ENCODE measurements at regions not wholly inside any gene's neighbourhood (a gene's known extent, or its start where the extent isn't known, plus 50 kb on each side); places are given as distances from the start of the nearest gene placed in this dataset.

GRCh38 chr11:19329970-19330369 lies 89.2 kb upstream of the E2F8 start:
- intact Hi-C loops (cut with DNase I): loop anchor here in 3 of 10 donors (5.0 to 10.0 kb wide), 3 partner anchors 207 to 415 kb away; no protein-coding TSS in a partner anchor
- WGBS, 2 donors: 91 to 94% methylated on average over 1 of the region's 1 CpG
- peaks cover 0 to 22% (median 4%) of the 10 kb centered on the region in 7 donors for H3K27me3 ChIP-seq
- H3K9me3 ChIP-seq: no peaks in the 10 kb centered on the region
- no peaks in the 10 kb centered on the region for H3K4me1 ChIP-seq
- H3K4me3 ChIP-seq: no peak overlapping the region
- no peak for ATAC-seq
- DNase-seq: no peak
- no peak overlapping the region for H3K27ac ChIP-seq
- H3K36me3 ChIP-seq: no peaks in the 10 kb centered on the region
- no peak for TF ChIP-seq CTCF (IDR thresholded peaks at IDR 0.05)

- DNase-seq (no peak), ATAC-seq (no peak)
- intact Hi-C loops (cut with DNase I): loop anchor here in 3 of 10 donors (5.0 to 10.0 kb wide), 3 partner anchors 209 to 416 kb away; no protein-coding TSS in a partner anchor
Observed at GRCh38 chr11:19328586-19329311, 88.0 kb upstream of the E2F8 start.

GRCh38 chr11:19327280-19327679 lies 86.5 kb upstream of the E2F8 start:
- H3K27ac ChIP-seq: no peak overlapping the region
- no peak overlapping the region for H3K4me3 ChIP-seq
- H3K36me3 ChIP-seq: no peaks in the 10 kb centered on the region
- no peaks in the 10 kb centered on the region for H3K4me1 ChIP-seq
- intact Hi-C loops (cut with DNase I): loop anchor here in 3 of 10 donors (5.0 to 10.0 kb wide), 3 partner anchors 210 to 418 kb away; no protein-coding TSS in a partner anchor
- 90 to 99% methylated on average over 3 of the region's 3 CpGs for WGBS, 2 donors
- ATAC-seq (no peak), DNase-seq (no peak)
- TF ChIP-seq CTCF (IDR thresholded peaks at IDR 0.05): no peak
- no peaks in the 10 kb centered on the region for H3K9me3 ChIP-seq
- peaks cover 0 to 6% (median under 1%) of the 10 kb centered on the region in 7 donors for H3K27me3 ChIP-seq

More at GRCh38 chr11:19328586-19329311, 88.0 kb upstream of the E2F8 start:
- 75 to 82% methylated on average over 8 of the region's 8 CpGs for WGBS, 2 donors
- Histone ChIP-seq H3K9me3 (no peaks in the 10 kb centered on the region), H3K4me3 (no peak overlapping the region), H3K27me3 (peaks cover 0 to 13% (median 2%) of the 10 kb centered on the region in 7 donors), H3K36me3 (no peaks in the 10 kb centered on the region), H3K27ac (no peak overlapping the region), H3K4me1 (no peaks in the 10 kb centered on the region)
- no peak for TF ChIP-seq CTCF (IDR thresholded peaks at IDR 0.05)

- peaks cover 0 to 6% (median 3%) of the 10 kb centered on the region in 7 donors for H3K27me3 ChIP-seq
- no peaks in the 10 kb centered on the region for H3K36me3 ChIP-seq
- no peaks in the 10 kb centered on the region for H3K4me1 ChIP-seq
- peak in 7 of 9 donors; percentile 21 to 41 (median 32) for TF ChIP-seq CTCF (IDR thresholded peaks at IDR 0.05)
- 55 to 66% methylated on average over 1 of the region's 1 CpG for WGBS, 2 donors
- ATAC-seq: peak in 1 of 8 donors; percentile 19
- intact Hi-C loops (cut with DNase I): loop anchor here in 3 of 10 donors (5.0 to 10.0 kb wide), 3 partner anchors 211 to 418 kb away; no protein-coding TSS in a partner anchor
- no peak overlapping the region for H3K27ac ChIP-seq
- H3K4me3 ChIP-seq: no peak overlapping the region
- no peak for DNase-seq
- H3K9me3 ChIP-seq: no peaks in the 10 kb centered on the region
Observed at GRCh38 chr11:19326499-19326898, 85.8 kb upstream of the E2F8 start.

All from heart right ventricle (tissue), 16 donors.